Astrocyte of the spinal cord (primary cell): ENCODE measurements at regions not wholly inside any gene's neighbourhood (a gene's known extent, or its start where the extent isn't known, plus 50 kb on each side); places are given as distances from the start of the nearest gene placed in this dataset.
A peak's percentile ranks its signal among the peaks of the same experiment; 100 is the strongest.

Experiments
- DNase-seq: peaks from one replicate; pipeline ENCODE4 v3.0.0; 2011; ENCODE audit warnings: low read depth, low spot score
- H3K4me3 ChIP-seq: 2 replicates; pipeline ENCODE4 v1.5.1; 2011; ENCODE audit warnings: low read depth, mild to moderate bottlenecking, low read length, moderate library complexity
- in situ Hi-C: cut with HindIII; loops from 2 replicates; pipeline ENCODE4 v1.10.0; 2017; ENCODE audit warnings: low sequenced_read_pairs
- TF ChIP-seq, protein P1 (sequence below): IDR thresholded peaks from 2 replicates; pipeline ENCODE4 v1.5.1; 2012; ENCODE audit warnings: low read depth, mild to moderate bottlenecking, low read length, inconsistent platforms

DNA sequence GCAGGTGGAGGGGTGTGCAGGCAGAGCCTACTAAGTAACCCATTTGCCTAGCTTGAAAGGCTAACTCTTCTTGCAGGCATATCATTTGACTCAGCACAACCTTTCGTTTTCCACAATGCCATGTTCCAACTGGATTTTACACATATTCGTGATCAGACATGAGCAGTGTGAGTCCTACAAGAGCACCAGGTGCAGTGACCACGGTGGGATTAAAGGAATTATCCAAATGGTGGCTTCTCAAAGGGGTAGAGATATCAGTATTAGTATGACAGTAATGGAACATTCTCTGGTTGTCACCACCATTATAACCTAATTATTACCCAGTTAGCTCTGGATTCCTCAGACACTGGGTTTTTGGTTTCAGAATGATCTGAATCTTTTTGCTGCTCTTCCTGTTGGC lies 323.5 kb downstream of the LMO4 start:
- no peak for DNase-seq
- in situ Hi-C loops, result no loop called here
- H3K4me3 ChIP-seq, result no peak overlapping the region
- TF ChIP-seq, protein P1, sequence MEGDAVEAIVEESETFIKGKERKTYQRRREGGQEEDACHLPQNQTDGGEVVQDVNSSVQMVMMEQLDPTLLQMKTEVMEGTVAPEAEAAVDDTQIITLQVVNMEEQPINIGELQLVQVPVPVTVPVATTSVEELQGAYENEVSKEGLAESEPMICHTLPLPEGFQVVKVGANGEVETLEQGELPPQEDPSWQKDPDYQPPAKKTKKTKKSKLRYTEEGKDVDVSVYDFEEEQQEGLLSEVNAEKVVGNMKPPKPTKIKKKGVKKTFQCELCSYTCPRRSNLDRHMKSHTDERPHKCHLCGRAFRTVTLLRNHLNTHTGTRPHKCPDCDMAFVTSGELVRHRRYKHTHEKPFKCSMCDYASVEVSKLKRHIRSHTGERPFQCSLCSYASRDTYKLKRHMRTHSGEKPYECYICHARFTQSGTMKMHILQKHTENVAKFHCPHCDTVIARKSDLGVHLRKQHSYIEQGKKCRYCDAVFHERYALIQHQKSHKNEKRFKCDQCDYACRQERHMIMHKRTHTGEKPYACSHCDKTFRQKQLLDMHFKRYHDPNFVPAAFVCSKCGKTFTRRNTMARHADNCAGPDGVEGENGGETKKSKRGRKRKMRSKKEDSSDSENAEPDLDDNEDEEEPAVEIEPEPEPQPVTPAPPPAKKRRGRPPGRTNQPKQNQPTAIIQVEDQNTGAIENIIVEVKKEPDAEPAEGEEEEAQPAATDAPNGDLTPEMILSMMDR, result no peak

DNA sequence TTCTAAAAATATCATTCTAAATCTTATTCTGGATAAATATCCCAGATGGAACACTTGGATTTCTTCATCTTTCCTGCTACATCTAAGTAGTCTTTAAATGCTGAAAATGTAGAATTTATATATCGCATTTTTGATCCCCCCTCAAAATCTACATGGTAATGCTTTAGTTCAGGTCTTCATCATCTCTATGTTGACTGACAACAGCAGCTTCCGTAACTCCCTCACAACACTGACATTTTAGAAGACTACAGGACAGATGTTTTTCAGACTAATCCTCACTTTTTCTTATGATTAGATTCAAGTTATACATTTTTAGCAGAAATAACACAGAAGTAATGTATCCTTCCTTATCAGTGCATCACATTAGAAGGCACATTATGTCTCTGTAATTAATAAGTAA lies 336.5 kb downstream of the LMO4 start:
- TF ChIP-seq, protein P1, result no peak
- DNase-seq, result no peak
- H3K4me3 ChIP-seq, result no peak overlapping the region
- in situ Hi-C loops, result no loop called here

DNA sequence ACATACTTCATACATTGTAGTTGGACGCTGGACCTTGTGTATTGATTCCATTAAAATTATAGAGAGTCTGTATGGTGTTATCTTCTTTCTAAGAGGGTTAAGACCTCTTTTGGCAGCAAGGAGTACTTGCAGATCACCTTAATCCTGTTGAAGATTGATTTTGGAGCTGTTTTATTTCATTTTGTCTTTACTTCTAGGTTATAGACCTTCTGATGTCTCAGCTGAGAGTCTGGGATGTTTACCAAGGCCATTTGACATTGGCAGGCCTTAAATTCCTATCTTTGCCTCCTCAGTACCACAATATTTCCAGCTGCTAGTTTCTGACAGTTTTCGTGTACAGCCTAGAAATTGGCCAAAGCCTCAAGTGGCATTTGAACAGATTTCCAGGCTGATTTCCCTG lies 338.0 kb downstream of the LMO4 start:
- in situ Hi-C loops, result no loop called here
- DNase-seq, result no peak
- no peak overlapping the region for H3K4me3 ChIP-seq
- TF ChIP-seq, protein P1, result no peak

DNA sequence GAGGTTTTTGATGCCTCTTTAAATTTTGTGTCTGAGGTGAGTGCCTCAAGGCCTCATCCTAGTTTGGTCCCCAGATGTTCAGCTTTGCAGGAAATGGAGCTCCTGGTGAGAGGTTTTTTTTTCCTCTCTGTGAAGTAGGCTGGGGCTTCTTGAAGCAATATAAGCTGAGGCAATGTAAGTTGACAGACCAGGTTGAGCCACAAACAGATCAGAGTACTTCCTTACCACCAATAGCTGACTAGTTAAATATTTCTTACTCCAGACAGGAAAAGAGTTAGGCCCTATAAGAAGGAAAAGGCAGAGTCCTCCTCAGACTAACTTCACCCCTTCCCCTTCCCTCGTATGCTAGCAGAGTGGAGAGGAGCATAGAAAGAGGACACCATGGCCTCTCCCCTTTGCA lies 341.0 kb downstream of the LMO4 start:
- TF ChIP-seq, protein P1, result no peak
- H3K4me3 ChIP-seq, result no peak overlapping the region
- in situ Hi-C loops, result no loop called here
- no peak for DNase-seq

DNA sequence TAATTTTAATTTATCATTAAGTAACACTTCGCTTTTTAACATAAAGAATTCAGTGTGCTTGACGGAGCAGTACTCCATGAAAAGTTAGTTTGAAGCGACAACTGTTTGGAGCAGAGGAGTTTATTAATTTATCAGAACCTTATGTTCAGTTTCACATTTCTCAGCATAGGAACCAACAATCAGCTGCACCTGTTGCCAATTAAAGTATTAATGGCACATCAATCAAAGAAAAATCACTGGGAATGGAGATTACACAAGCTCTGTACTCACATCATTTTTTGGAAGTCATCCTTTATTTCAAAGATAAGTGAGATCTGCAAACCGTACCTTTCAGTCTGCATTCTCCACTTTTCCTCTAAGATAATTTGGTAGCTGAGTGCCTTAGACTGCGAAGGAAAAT lies 344.6 kb downstream of the LMO4 start:
- TF ChIP-seq, protein P1, result no peak
- H3K4me3 ChIP-seq, result no peak overlapping the region
- no peak for DNase-seq
- in situ Hi-C loops, result no loop called here

DNA sequence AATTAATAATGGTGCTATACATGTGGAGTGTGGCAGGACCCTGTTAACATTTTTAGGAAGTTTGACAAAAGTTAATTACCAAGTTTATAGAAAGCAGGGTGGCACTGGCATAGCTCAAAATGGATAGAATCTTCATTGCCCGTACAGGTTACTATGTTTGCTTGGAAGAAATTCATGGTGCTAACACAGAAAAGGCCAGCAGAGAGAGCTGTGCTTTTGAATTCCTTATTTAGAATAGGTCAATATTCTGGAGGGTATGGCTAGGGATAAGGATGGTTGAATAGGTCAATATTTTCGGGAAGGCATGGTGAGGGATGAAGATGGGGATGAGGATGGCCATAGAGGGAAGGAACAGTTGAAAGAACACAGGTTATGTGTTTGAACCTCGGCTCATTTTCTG lies 345.1 kb downstream of the LMO4 start:
- in situ Hi-C loops, result no loop called here

More for the DNA sequence above, 345.1 kb downstream of the LMO4 start:
- H3K4me3 ChIP-seq, result no peak overlapping the region
- no peak for DNase-seq
- TF ChIP-seq, protein P1, result peak; percentile 14
